ENCODE measurements at regions not wholly inside any gene's neighbourhood (a gene's known extent, or its start where the extent isn't known, plus 50 kb on each side); places are given as distances from the start of the nearest gene placed in this dataset.

- Histone ChIP-seq H3K4me3 (no peak overlapping the region), H2AFZ (replicated peaks) (no peak overlapping the region), H3K27me3 (no peaks in the 10 kb centered on the region), H3F3A (ENCODE audit: low read depth) (no peaks in the 10 kb centered on the region), H4K20me1 (ENCODE audit: low read depth) (no peaks in the 10 kb centered on the region), H3K4me2 (no peak overlapping the region), H3K4me1 (no peaks in the 10 kb centered on the region), H3K9ac (no peak overlapping the region), H3K9me3 (ENCODE audit: low read depth) (no peaks in the 10 kb centered on the region), H3K27ac (no peak overlapping the region), H3K79me2 (ENCODE audit: low read depth) (no peaks in the 10 kb centered on the region), H3K36me3 (no peaks in the 10 kb centered on the region)
- H3K27me3 Mint-ChIP-seq (ENCODE audit: insufficient read depth, low read depth): no peaks in the 10 kb centered on the region
- H3K27ac Mint-ChIP-seq: no peak overlapping the region
- no peak for DNase-seq (ENCODE audit: low spot score)
- no peaks in the 10 kb centered on the region for H3K9me3 Mint-ChIP-seq
- TF ChIP-seq, protein P1, sequence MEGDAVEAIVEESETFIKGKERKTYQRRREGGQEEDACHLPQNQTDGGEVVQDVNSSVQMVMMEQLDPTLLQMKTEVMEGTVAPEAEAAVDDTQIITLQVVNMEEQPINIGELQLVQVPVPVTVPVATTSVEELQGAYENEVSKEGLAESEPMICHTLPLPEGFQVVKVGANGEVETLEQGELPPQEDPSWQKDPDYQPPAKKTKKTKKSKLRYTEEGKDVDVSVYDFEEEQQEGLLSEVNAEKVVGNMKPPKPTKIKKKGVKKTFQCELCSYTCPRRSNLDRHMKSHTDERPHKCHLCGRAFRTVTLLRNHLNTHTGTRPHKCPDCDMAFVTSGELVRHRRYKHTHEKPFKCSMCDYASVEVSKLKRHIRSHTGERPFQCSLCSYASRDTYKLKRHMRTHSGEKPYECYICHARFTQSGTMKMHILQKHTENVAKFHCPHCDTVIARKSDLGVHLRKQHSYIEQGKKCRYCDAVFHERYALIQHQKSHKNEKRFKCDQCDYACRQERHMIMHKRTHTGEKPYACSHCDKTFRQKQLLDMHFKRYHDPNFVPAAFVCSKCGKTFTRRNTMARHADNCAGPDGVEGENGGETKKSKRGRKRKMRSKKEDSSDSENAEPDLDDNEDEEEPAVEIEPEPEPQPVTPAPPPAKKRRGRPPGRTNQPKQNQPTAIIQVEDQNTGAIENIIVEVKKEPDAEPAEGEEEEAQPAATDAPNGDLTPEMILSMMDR (IDR thresholded peaks at IDR 0.05): no peak
- TF ChIP-seq EZH2phosphoT487 (IDR thresholded peaks at IDR 0.05) (no peak), EZH2 (IDR thresholded peaks at IDR 0.05) (no peak)
- no peaks in the 10 kb centered on the region for H3K4me1 Mint-ChIP-seq
- no peaks in the 10 kb centered on the region for H3K36me3 Mint-ChIP-seq
- H3K4me3 Mint-ChIP-seq: no peak overlapping the region
Observed at GRCh38 chr1:55507578-55507931, 292.4 kb upstream of the USP24 start.

- Histone ChIP-seq H3K9me3 (ENCODE audit: low read depth) (no peaks in the 10 kb centered on the region), H3K4me3 (no peak overlapping the region), H3K4me1 (no peaks in the 10 kb centered on the region), H3K36me3 (no peaks in the 10 kb centered on the region), H3F3A (ENCODE audit: low read depth) (no peaks in the 10 kb centered on the region), H3K27ac (no peak overlapping the region), H3K9ac (no peak overlapping the region), H3K79me2 (ENCODE audit: low read depth) (no peaks in the 10 kb centered on the region), H4K20me1 (ENCODE audit: low read depth) (no peaks in the 10 kb centered on the region), H3K4me2 (no peak overlapping the region), H2AFZ (replicated peaks) (no peak overlapping the region), H3K27me3 (no peaks in the 10 kb centered on the region)
- no peaks in the 10 kb centered on the region for H3K36me3 Mint-ChIP-seq
- H3K4me3 Mint-ChIP-seq: no peak overlapping the region
- H3K4me1 Mint-ChIP-seq: no peaks in the 10 kb centered on the region
- H3K9me3 Mint-ChIP-seq: no peaks in the 10 kb centered on the region
- TF ChIP-seq EZH2 (IDR thresholded peaks at IDR 0.05) (no peak), EZH2phosphoT487 (IDR thresholded peaks at IDR 0.05) (no peak)
- TF ChIP-seq, protein P1 (IDR thresholded peaks at IDR 0.05): no peak
- no peaks in the 10 kb centered on the region for H3K27me3 Mint-ChIP-seq (ENCODE audit: insufficient read depth, low read depth)
- H3K27ac Mint-ChIP-seq: peak overlapping the region; percentile 55
- no peak for DNase-seq (ENCODE audit: low spot score)
Observed at GRCh38 chr1:55506740-55507577, 291.8 kb upstream of the USP24 start.

DNA sequence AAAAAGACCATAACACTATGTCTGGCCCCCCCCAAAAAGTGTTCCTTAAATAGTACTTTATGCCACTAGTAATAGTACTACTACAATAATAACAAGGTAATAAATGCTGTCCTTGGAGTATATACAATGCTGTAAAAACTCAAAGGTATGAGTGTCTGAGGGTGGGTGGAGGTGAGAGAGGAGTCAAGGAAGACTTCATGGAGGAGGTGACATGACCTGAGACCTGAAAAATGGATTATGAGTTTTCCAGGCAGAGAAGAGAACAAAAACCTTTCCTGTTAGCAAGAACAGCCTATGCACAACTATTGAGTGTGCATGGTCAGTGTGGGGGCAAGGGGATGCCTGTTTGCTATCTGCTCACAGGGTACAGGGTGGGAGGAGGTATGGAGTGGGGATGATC is 290.2 kb upstream of the USP24 start:
- Mint-ChIP-seq H3K36me3 (no peaks in the 10 kb centered on the region), H3K9me3 (no peaks in the 10 kb centered on the region), H3K27ac (no peak overlapping the region), H3K4me1 (no peaks in the 10 kb centered on the region), H3K27me3 (ENCODE audit: insufficient read depth, low read depth) (peaks cover 2% of the 10 kb centered on the region), H3K4me3 (no peak overlapping the region)
- no peak overlapping the region for H3K27ac ChIP-seq
- H3K9ac ChIP-seq: no peak overlapping the region
- H3K4me2 ChIP-seq: no peak overlapping the region
- H3K9me3 ChIP-seq (ENCODE audit: low read depth): no peaks in the 10 kb centered on the region
- H3F3A ChIP-seq (ENCODE audit: low read depth): no peaks in the 10 kb centered on the region
- no peaks in the 10 kb centered on the region for H3K36me3 ChIP-seq
- no peak for DNase-seq (ENCODE audit: low spot score)
- H3K4me3 ChIP-seq: no peak overlapping the region
- H3K4me1 ChIP-seq: no peaks in the 10 kb centered on the region
- H3K79me2 ChIP-seq (ENCODE audit: low read depth): no peaks in the 10 kb centered on the region
- no peaks in the 10 kb centered on the region for H4K20me1 ChIP-seq (ENCODE audit: low read depth)
- no peak overlapping the region for H2AFZ ChIP-seq (replicated peaks)
- TF ChIP-seq EZH2 (IDR thresholded peaks at IDR 0.05): no peak
- TF ChIP-seq, protein P1 (IDR thresholded peaks at IDR 0.05): no peak
- TF ChIP-seq EZH2phosphoT487 (IDR thresholded peaks at IDR 0.05): no peak
- H3K27me3 ChIP-seq: no peaks in the 10 kb centered on the region

Data from neural progenitor cell (in vitro differentiated cells).